ENCODE measurements at regions not wholly inside any gene's neighbourhood (a gene's known extent, or its start where the extent isn't known, plus 50 kb on each side); places are given as distances from the start of the nearest gene placed in this dataset.

DNA sequence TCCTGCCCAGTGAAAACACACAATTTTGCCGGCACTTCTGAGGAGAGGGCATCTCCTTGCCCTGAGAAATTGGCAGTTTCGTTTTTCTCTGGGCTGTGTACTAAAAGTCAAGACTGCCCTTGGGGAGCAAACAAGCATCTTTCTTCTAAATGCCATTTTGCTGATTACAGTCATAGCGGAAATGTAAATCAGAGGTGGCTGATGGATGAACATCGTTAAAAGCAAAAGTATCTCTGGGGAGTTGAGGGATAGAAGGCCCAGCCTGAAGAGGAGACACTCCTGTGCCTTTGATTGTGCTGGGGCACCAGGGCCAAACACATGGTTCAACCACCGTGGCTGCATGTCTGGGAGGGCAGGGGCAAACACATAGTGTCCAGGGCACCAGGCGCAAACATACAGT lies 49.8 kb downstream of the ABCC12 start:
- DNase-seq (ENCODE audit: low read depth) = no peak
- TF ChIP-seq, protein P1, sequence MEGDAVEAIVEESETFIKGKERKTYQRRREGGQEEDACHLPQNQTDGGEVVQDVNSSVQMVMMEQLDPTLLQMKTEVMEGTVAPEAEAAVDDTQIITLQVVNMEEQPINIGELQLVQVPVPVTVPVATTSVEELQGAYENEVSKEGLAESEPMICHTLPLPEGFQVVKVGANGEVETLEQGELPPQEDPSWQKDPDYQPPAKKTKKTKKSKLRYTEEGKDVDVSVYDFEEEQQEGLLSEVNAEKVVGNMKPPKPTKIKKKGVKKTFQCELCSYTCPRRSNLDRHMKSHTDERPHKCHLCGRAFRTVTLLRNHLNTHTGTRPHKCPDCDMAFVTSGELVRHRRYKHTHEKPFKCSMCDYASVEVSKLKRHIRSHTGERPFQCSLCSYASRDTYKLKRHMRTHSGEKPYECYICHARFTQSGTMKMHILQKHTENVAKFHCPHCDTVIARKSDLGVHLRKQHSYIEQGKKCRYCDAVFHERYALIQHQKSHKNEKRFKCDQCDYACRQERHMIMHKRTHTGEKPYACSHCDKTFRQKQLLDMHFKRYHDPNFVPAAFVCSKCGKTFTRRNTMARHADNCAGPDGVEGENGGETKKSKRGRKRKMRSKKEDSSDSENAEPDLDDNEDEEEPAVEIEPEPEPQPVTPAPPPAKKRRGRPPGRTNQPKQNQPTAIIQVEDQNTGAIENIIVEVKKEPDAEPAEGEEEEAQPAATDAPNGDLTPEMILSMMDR (conservative IDR thresholded peaks at IDR 0.05; ENCODE audit: low read length) = no peak
- H3K4me3 ChIP-seq (ENCODE audit: low read length) = no peak overlapping the region

DNA sequence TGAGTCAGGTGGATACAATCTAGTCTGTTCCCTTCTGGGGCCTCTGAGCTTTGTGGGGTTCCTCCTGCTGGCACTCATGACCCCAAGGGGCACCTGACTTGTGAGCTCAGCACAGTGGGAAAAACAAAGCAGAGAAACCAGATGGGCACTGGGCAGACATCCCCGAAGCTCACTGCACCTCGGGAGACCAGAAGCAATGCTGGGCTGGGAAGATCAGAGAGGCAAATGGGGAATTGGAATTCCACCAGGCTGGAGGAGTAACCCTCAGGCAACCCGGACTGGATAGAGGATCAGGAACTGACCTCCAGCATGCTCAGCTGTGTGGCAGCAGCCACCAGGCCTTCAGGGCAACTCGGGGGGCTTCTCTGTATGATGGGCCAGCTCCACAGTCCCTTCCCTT lies 50.3 kb downstream of the ABCC12 start:
- DNase-seq (ENCODE audit: low read depth) = no peak
- TF ChIP-seq, protein P1 (conservative IDR thresholded peaks at IDR 0.05; ENCODE audit: low read length) = no peak
- H3K4me3 ChIP-seq (ENCODE audit: low read length) = no peak overlapping the region

- no peak overlapping the region for H3K4me3 ChIP-seq (ENCODE audit: low read length)
- TF ChIP-seq, protein P1 (conservative IDR thresholded peaks at IDR 0.05; ENCODE audit: low read length) = no peak
- no peak for DNase-seq (ENCODE audit: low read depth)
Observed at GRCh38 chr16:48103591-48103990, 52.2 kb downstream of the ABCC12 start.

GRCh38 chr16:48102083-48103008 lies 53.4 kb downstream of the ABCC12 start:
- TF ChIP-seq, protein P1 (conservative IDR thresholded peaks at IDR 0.05; ENCODE audit: low read length) = no peak
- no peak for DNase-seq (ENCODE audit: low read depth)
- no peak overlapping the region for H3K4me3 ChIP-seq (ENCODE audit: low read length)

GRCh38 chr16:48101069-48101674 lies 54.6 kb downstream of the ABCC12 start:
- TF ChIP-seq, protein P1 (conservative IDR thresholded peaks at IDR 0.05; ENCODE audit: low read length) = no peak
- no peak overlapping the region for H3K4me3 ChIP-seq (ENCODE audit: low read length)
- DNase-seq (ENCODE audit: low read depth) = no peak

DNA sequence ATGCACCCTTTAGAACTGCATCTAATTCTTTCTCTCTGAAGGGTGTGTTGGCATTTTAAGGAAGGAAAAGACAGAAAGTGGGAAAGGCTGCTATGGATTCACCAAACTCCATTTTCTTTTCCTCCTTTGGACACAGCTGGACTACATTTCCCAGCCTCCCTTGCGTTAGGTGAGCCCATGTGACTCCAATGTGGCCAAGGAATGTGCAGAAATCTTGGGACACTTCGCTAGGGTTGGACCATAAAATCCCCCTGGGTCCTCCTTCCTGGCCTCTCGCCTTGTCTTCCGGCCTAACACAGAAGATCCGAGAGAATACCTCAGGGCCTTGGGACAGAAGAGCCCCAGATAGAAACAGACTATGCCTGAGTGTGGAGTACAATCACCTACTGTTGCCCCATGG lies 56.3 kb downstream of the ABCC12 start:
- TF ChIP-seq, protein P1 (conservative IDR thresholded peaks at IDR 0.05; ENCODE audit: low read length) = no peak
- no peak overlapping the region for H3K4me3 ChIP-seq (ENCODE audit: low read length)
- DNase-seq (ENCODE audit: low read depth) = no peak

- TF ChIP-seq, protein P1 (conservative IDR thresholded peaks at IDR 0.05; ENCODE audit: low read length) = no peak
- DNase-seq (ENCODE audit: low read depth) = no peak
- H3K4me3 ChIP-seq (ENCODE audit: low read length) = no peak overlapping the region
Observed at GRCh38 chr16:48098472-48098871, 57.3 kb downstream of the ABCC12 start.

All from AG10803 (cell line).